ENCODE measurements at regions not wholly inside any gene's neighbourhood (a gene's known extent, or its start where the extent isn't known, plus 50 kb on each side); places are given as distances from the start of the nearest gene placed in this dataset.

DNA sequence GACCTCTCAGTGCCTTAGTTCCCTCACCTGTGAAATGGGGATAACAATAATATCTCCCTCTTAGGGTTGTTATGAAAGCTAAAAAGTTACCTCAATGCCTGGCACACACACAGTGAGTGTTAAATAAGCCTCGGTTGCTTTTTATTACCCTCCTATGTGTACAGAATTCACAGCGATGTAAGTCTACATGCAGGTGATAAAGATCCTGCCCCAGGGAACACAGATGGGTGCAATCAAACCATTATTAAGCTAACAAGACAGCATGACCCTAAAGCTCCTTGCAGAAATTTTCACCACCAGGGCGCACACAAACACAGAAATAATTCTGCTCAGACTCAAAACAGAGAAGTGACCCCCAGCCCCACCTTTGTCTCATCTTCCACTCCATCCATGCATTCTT lies 261.9 kb downstream of the SNX10 start:
- no peaks in the 10 kb centered on the region for H3K4me1 Mint-ChIP-seq (ENCODE audit: low read depth)
- TF ChIP-seq, protein P1, sequence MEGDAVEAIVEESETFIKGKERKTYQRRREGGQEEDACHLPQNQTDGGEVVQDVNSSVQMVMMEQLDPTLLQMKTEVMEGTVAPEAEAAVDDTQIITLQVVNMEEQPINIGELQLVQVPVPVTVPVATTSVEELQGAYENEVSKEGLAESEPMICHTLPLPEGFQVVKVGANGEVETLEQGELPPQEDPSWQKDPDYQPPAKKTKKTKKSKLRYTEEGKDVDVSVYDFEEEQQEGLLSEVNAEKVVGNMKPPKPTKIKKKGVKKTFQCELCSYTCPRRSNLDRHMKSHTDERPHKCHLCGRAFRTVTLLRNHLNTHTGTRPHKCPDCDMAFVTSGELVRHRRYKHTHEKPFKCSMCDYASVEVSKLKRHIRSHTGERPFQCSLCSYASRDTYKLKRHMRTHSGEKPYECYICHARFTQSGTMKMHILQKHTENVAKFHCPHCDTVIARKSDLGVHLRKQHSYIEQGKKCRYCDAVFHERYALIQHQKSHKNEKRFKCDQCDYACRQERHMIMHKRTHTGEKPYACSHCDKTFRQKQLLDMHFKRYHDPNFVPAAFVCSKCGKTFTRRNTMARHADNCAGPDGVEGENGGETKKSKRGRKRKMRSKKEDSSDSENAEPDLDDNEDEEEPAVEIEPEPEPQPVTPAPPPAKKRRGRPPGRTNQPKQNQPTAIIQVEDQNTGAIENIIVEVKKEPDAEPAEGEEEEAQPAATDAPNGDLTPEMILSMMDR (IDR thresholded peaks at IDR 0.05; ENCODE audit: unreplicated experiment) = no peak
- no peak overlapping the region for H3K4me3 Mint-ChIP-seq (ENCODE audit: low read depth)
- H3K27ac Mint-ChIP-seq = no peak overlapping the region
- no peaks in the 10 kb centered on the region for H3K9me3 Mint-ChIP-seq (ENCODE audit: low read depth)
- H3K36me3 Mint-ChIP-seq (ENCODE audit: insufficient read depth) = no peaks in the 10 kb centered on the region
- peaks cover 15% of the 10 kb centered on the region for H3K27me3 Mint-ChIP-seq
- DNase-seq (ENCODE audit: low spot score, unreplicated experiment) = no peak

DNA sequence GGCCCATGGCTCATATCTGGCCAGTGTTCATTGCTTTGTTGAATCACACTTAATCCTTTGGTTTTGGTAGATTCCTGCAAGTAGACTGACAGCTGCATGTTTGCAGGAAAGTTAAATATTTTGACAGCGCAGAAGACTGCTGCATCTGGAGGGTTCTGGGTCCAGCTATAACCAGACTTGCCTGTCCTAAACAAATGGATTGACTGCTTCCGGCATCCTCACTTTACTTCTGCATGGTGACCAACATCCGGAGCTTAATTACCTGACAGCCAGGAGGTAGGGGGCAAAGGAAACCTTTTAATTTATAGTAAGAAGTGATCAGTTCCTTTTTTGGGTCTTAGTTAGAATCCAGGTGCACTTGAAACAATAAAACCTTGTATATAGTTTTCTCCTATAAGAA lies 263.3 kb downstream of the SNX10 start:
- Mint-ChIP-seq H3K4me3 (ENCODE audit: low read depth) (no peak overlapping the region), H3K36me3 (ENCODE audit: insufficient read depth) (no peaks in the 10 kb centered on the region), H3K27ac (peak overlapping the region; percentile 37), H3K9me3 (ENCODE audit: low read depth) (no peaks in the 10 kb centered on the region), H3K27me3 (peaks cover 15% of the 10 kb centered on the region), H3K4me1 (ENCODE audit: low read depth) (no peaks in the 10 kb centered on the region)
- DNase-seq (ENCODE audit: low spot score, unreplicated experiment) = no peak
- TF ChIP-seq, protein P1 (IDR thresholded peaks at IDR 0.05; ENCODE audit: unreplicated experiment) = no peak

DNA sequence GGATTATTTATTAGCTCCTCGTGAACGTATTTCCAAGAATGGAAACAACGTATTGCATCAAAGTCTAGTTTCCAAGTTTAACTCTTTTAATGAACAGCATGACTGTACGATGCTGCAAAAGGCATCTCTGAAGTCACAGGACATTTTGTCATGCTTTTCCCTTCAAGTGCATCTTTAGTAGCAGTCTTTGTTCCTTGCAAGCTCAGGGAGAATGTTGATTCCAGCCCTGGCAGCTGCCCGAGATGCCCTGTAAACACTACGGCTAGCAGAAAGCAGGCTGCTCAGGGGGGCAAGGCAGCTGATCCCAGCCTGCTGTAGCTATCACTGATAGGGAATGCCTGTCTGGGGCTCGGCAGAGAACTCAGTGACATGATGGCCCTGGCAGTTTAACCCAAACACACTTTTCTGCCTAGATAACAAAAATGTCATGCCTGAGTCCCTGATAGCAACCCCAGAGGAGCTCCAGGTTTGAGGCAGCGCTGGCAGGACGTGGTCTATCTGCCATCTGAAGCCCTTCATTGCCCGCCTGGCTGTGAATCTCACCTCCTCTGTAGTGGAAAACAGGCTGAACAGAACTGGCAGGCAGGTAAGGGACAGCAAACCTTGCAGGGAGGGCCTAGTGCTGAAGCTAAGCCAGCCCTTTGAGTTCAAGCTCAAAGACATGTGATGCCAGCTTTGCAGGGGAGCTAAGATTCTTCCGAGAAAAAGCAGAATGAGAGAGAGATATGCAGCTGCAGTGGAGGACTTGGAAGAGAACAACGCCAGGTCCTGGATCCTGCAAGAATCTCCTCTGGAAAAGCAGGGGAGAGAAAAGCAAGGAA lies 264.6 kb downstream of the SNX10 start:
- H3K27ac Mint-ChIP-seq = no peak overlapping the region
- no peaks in the 10 kb centered on the region for H3K36me3 Mint-ChIP-seq (ENCODE audit: insufficient read depth)
- no peak overlapping the region for H3K4me3 Mint-ChIP-seq (ENCODE audit: low read depth)
- TF ChIP-seq, protein P1 (IDR thresholded peaks at IDR 0.05; ENCODE audit: unreplicated experiment) = no peak
- H3K4me1 Mint-ChIP-seq (ENCODE audit: low read depth) = no peaks in the 10 kb centered on the region
- DNase-seq (ENCODE audit: low spot score, unreplicated experiment) = no peak
- peaks cover 15% of the 10 kb centered on the region for H3K27me3 Mint-ChIP-seq
- no peaks in the 10 kb centered on the region for H3K9me3 Mint-ChIP-seq (ENCODE audit: low read depth)

DNA sequence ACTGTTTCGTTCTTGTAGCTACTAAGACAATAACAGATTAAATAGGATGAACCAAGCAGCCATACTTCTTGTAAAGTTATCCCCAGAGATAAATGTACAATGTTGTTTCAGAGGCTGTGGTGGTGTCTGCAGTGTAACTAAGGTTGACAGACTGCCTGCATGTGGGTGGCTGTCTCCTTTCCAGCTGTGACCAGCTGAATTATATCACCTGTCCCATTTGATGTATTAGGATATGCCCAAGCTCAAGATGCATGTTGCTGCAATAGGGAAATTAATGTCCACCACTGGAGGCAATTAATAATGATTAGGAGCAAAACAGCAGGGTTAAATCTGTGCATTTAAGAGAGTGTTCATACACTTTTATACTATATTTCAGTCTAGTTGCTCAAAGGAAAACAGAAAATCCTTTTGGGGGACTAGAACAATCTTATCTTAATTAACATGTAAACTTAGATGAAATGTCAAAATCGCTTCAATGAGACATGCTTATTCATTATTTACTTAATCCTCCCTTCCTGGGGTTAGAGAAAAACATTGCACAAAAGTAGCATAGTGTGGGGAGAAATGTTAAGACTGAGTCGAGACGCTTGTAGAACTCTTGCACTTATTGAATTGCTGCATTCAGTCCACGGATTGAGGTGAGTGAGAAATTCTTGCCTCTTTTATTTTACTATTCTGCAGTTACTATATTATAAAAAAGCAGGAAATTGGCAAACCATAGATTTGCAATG lies 269.0 kb downstream of the SNX10 start:
- TF ChIP-seq, protein P1 (IDR thresholded peaks at IDR 0.05; ENCODE audit: unreplicated experiment) = no peak
- Mint-ChIP-seq H3K4me1 (ENCODE audit: low read depth) (no peaks in the 10 kb centered on the region), H3K27me3 (peaks cover 3% of the 10 kb centered on the region), H3K27ac (no peak overlapping the region), H3K36me3 (ENCODE audit: insufficient read depth) (no peaks in the 10 kb centered on the region), H3K9me3 (ENCODE audit: low read depth) (no peaks in the 10 kb centered on the region), H3K4me3 (ENCODE audit: low read depth) (no peak overlapping the region)
- DNase-seq (ENCODE audit: low spot score, unreplicated experiment) = no peak

DNA sequence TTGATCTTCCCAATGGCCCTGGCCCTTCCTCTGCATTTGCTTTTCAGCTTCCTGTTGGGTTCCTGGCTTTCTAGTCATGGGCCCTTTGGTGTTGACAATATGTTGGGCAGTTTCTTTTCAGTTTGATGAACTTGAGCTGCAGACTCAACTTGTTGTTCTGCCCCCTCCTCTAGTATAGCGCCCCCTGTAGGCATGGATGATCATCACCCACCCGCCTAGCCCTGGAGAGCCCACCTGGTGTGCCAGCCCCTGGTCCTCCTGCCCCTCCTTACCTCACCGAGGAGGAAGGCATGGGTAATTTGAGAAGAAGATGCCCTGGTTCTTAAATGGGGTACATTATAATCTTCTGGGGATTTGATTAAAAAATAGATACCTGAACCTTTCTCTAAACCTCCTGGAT lies 271.2 kb downstream of the SNX10 start:
- Mint-ChIP-seq H3K4me3 (ENCODE audit: low read depth) (no peak overlapping the region), H3K27ac (no peak overlapping the region), H3K4me1 (ENCODE audit: low read depth) (no peaks in the 10 kb centered on the region), H3K9me3 (ENCODE audit: low read depth) (no peaks in the 10 kb centered on the region), H3K27me3 (no peaks in the 10 kb centered on the region), H3K36me3 (ENCODE audit: insufficient read depth) (no peaks in the 10 kb centered on the region)
- DNase-seq (ENCODE audit: low spot score, unreplicated experiment) = no peak
- TF ChIP-seq, protein P1 (IDR thresholded peaks at IDR 0.05; ENCODE audit: unreplicated experiment) = no peak

Measured in progenitor cell of endocrine pancreas (in vitro differentiated cells).